ENCODE measurements at regions not wholly inside any gene's neighbourhood (a gene's known extent, or its start where the extent isn't known, plus 50 kb on each side); places are given as distances from the start of the nearest gene placed in this dataset.

- Histone ChIP-seq H3K4me1 (ENCODE audit: insufficient read depth, low read length) (no peaks in the 10 kb centered on the region), H3K79me2 (ENCODE audit: low read length) (no peaks in the 10 kb centered on the region), H3K9me2 (replicated peaks; ENCODE audit: low read length) (no peaks in the 10 kb centered on the region), H2AFZ (ENCODE audit: low read length) (no peak overlapping the region), H3K4me3 (ENCODE audit: low read length) (no peak overlapping the region), H3K27me3 (ENCODE audit: low read length) (no peaks in the 10 kb centered on the region), H3K9me3 (ENCODE audit: low read length) (no peaks in the 10 kb centered on the region), H3F3A (ENCODE audit: low read length, unreplicated experiment) (no peaks in the 10 kb centered on the region), H3K9ac (ENCODE audit: low read length) (no peak overlapping the region), H4K20me1 (ENCODE audit: low read length) (no peaks in the 10 kb centered on the region), H3K4me2 (ENCODE audit: low read length) (no peak overlapping the region), H3K27ac (ENCODE audit: low read length) (no peak overlapping the region), H3K36me3 (ENCODE audit: low read depth, low read length) (no peaks in the 10 kb centered on the region)
- POLR2A ChIA-PET (ENCODE audit: unreplicated experiment), result no interaction called here
- ATAC-seq, result no peak
- CTCF ChIA-PET, result no interaction called here
- no peak for DNase-seq
- BruUV-seq (replicated peaks), result no TSS peak
- intact Hi-C loops (cut with micrococcal nuclease), result no loop called here
- no peak for TF ChIP-seq EZH2 (IDR thresholded peaks at IDR 0.05; ENCODE audit: low read length, unreplicated experiment)
- no peak for TF ChIP-seq CTCF (conservative IDR thresholded peaks at IDR 0.05; ENCODE audit: low read depth, low read length)
- TF ChIP-seq EZH2phosphoT487 (IDR thresholded peaks at IDR 0.05; ENCODE audit: borderline replicate concordance, low read length), result no peak
These were observed 361.0 kb downstream of the SQOR start for GRCh38 chr15:45995800-45996199.

- BruUV-seq (replicated peaks), result no TSS peak
- no peaks in the 10 kb centered on the region for H4K20me1 ChIP-seq (ENCODE audit: low read length)
- no peak overlapping the region for H3K4me3 ChIP-seq (ENCODE audit: low read length)
- no peak overlapping the region for H3K4me2 ChIP-seq (ENCODE audit: low read length)
- DNase-seq (no peak), ATAC-seq (no peak)
- H3K4me1 ChIP-seq (ENCODE audit: insufficient read depth, low read length), result no peaks in the 10 kb centered on the region
- ChIA-PET CTCF (no interaction called here), POLR2A (ENCODE audit: unreplicated experiment) (interaction anchor here (0.6 kb wide), 1 partner anchor 23 kb away, joined by 3 read pairs; no protein-coding TSS in a partner anchor)
- H3K27me3 ChIP-seq (ENCODE audit: low read length), result no peaks in the 10 kb centered on the region
- H3K36me3 ChIP-seq (ENCODE audit: low read depth, low read length), result no peaks in the 10 kb centered on the region
- H3K9me3 ChIP-seq (ENCODE audit: low read length), result no peaks in the 10 kb centered on the region
- TF ChIP-seq EZH2phosphoT487 (IDR thresholded peaks at IDR 0.05; ENCODE audit: borderline replicate concordance, low read length) (no peak), EZH2 (IDR thresholded peaks at IDR 0.05; ENCODE audit: low read length, unreplicated experiment) (no peak), CTCF (conservative IDR thresholded peaks at IDR 0.05; ENCODE audit: low read depth, low read length) (no peak)
- intact Hi-C loops (cut with micrococcal nuclease), result no loop called here
- no peaks in the 10 kb centered on the region for H3K9me2 ChIP-seq (replicated peaks; ENCODE audit: low read length)
- H3F3A ChIP-seq (ENCODE audit: low read length, unreplicated experiment), result no peaks in the 10 kb centered on the region
- no peak overlapping the region for H3K27ac ChIP-seq (ENCODE audit: low read length)
- no peak overlapping the region for H3K9ac ChIP-seq (ENCODE audit: low read length)
- no peaks in the 10 kb centered on the region for H3K79me2 ChIP-seq (ENCODE audit: low read length)
- no peak overlapping the region for H2AFZ ChIP-seq (ENCODE audit: low read length)
These were observed 379.7 kb downstream of the SQOR start for GRCh38 chr15:46014532-46014931.

DNA sequence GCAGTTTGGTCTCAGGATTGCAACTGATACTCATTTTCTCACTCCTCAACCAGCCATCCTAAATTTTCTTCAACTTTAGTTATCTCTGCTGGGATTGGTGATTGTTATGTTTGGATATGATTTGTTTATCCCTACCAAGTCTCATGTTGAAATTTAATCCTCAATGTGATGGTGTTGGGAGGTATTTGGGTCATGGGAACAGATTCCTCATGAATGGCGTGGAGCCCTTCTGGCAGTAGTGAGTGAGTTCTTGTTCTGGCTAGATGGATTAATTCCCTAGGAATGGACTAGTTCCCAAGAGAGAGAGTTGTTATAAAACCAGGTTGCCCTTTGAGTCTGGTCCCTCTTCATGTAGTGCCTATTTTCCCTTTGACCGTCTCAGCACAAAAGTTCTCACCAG lies 399.9 kb downstream of the SQOR start:
- TF ChIP-seq EZH2 (IDR thresholded peaks at IDR 0.05; ENCODE audit: low read length, unreplicated experiment), result no peak
- no peak for TF ChIP-seq EZH2phosphoT487 (IDR thresholded peaks at IDR 0.05; ENCODE audit: borderline replicate concordance, low read length)
- TF ChIP-seq CTCF (conservative IDR thresholded peaks at IDR 0.05; ENCODE audit: low read depth, low read length), result no peak
- no peaks in the 10 kb centered on the region for H3K9me2 ChIP-seq (replicated peaks; ENCODE audit: low read length)
- CTCF ChIA-PET, result no interaction called here
- no peaks in the 10 kb centered on the region for H4K20me1 ChIP-seq (ENCODE audit: low read length)
- BruUV-seq (replicated peaks), result no TSS peak
- H3K27me3 ChIP-seq (ENCODE audit: low read length), result no peaks in the 10 kb centered on the region
- DNase-seq (no peak), ATAC-seq (no peak)
- H2AFZ ChIP-seq (ENCODE audit: low read length), result no peak overlapping the region
- no peak overlapping the region for H3K4me2 ChIP-seq (ENCODE audit: low read length)
- no peak overlapping the region for H3K27ac ChIP-seq (ENCODE audit: low read length)
- no peaks in the 10 kb centered on the region for H3K36me3 ChIP-seq (ENCODE audit: low read depth, low read length)
- intact Hi-C loops (cut with micrococcal nuclease), result no loop called here
- no peaks in the 10 kb centered on the region for H3K9me3 ChIP-seq (ENCODE audit: low read length)
- H3K4me1 ChIP-seq (ENCODE audit: insufficient read depth, low read length), result no peaks in the 10 kb centered on the region
- no peaks in the 10 kb centered on the region for H3K79me2 ChIP-seq (ENCODE audit: low read length)
- no peak overlapping the region for H3K4me3 ChIP-seq (ENCODE audit: low read length)
- no peaks in the 10 kb centered on the region for H3F3A ChIP-seq (ENCODE audit: low read length, unreplicated experiment)
- POLR2A ChIA-PET (ENCODE audit: unreplicated experiment), result no interaction called here
- H3K9ac ChIP-seq (ENCODE audit: low read length), result no peak overlapping the region

Measured in PC-3 (cell line).